DMS79 treated with DMSO at 0.1 percent for 48 hours (cell line): ENCODE measurements at regions not wholly inside any gene's neighbourhood (a gene's known extent, or its start where the extent isn't known, plus 50 kb on each side); places are given as distances from the start of the nearest gene placed in this dataset.
A peak's percentile ranks its signal among the peaks of the same experiment; 100 is the strongest.
"Not testable (repeated sequence)": the region's sequence is repeated elsewhere in the genome, so short reads cannot be mapped to it uniquely, and the experiment has no call there.

Source experiments
- DNase-seq: peaks from one replicate; lab custom pipeline; 2025; lab: John Stamatoyannopoulos, UW

- DNase-seq = not testable (repeated sequence)
Observed at GRCh38 chr15:85264614-85265190, 115.7 kb upstream of the AKAP13 start.

- not testable (repeated sequence) for DNase-seq
Observed at GRCh38 chr15:85267158-85267857, 113.1 kb upstream of the AKAP13 start.

- no peak for DNase-seq
Observed at GRCh38 chr15:85274315-85275050, 105.9 kb upstream of the AKAP13 start.

GRCh38 chr15:85276508-85276907 lies 103.9 kb upstream of the AKAP13 start:
- DNase-seq = no peak

GRCh38 chr15:85276921-85277320 lies 103.5 kb upstream of the AKAP13 start:
- no peak for DNase-seq

- no peak for DNase-seq
Observed at GRCh38 chr15:85277847-85278370, 102.5 kb upstream of the AKAP13 start.

GRCh38 chr15:85280203-85280602 lies 100.2 kb upstream of the AKAP13 start:
- no peak for DNase-seq

- no peak for DNase-seq
Observed at GRCh38 chr15:85281293-85281882, 99.0 kb upstream of the AKAP13 start.

GRCh38 chr15:85282504-85283115 lies 97.8 kb upstream of the AKAP13 start:
- DNase-seq = no peak

GRCh38 chr15:85283815-85284214 lies 96.6 kb upstream of the AKAP13 start:
- not testable (repeated sequence) for DNase-seq

- DNase-seq = no peak
Observed at GRCh38 chr15:85284497-85284896, 95.9 kb upstream of the AKAP13 start.

GRCh38 chr15:85289677-85290365 lies 90.6 kb upstream of the AKAP13 start:
- DNase-seq = no peak

GRCh38 chr15:85292583-85292982 lies 87.8 kb upstream of the AKAP13 start:
- DNase-seq = not testable (repeated sequence)

- DNase-seq = peak; percentile 45
Observed at GRCh38 chr15:85296615-85297402, 83.6 kb upstream of the AKAP13 start.

GRCh38 chr15:85297537-85297936 lies 82.9 kb upstream of the AKAP13 start:
- DNase-seq = no peak

- no peak for DNase-seq
Observed at GRCh38 chr15:85298366-85298765, 82.0 kb upstream of the AKAP13 start.

- no peak for DNase-seq
Observed at GRCh38 chr15:85298941-85299340, 81.5 kb upstream of the AKAP13 start.

GRCh38 chr15:85302271-85302670 lies 78.1 kb upstream of the AKAP13 start:
- DNase-seq = no peak

- DNase-seq = no peak
Observed at GRCh38 chr15:85305050-85305449, 75.4 kb upstream of the AKAP13 start.

- DNase-seq = no peak
Observed at GRCh38 chr15:85306946-85307686, 73.3 kb upstream of the AKAP13 start.
